ENCODE measurements at regions not wholly inside any gene's neighbourhood (a gene's known extent, or its start where the extent isn't known, plus 50 kb on each side); places are given as distances from the start of the nearest gene placed in this dataset.

DNA sequence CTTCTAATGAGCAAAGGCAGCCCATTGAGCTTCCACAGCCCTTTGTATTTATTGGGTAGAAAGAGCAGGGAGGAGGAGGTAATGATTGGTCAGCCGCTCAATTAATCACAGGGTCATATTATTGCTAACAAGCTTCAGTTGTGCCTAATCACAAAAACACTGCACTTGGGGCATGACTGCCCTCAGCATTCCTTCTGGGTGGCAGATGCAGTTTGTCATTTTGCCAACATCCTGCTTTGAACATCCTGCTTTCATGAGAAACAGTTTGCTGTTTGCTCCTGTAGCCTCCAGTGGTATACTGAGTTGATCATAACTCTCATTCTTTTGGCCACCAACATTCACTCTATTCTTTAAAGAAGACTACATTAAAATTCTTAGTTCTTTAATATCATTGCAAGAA lies 462.9 kb upstream of the MIS18BP1 start:
- TF ChIP-seq, protein P1, sequence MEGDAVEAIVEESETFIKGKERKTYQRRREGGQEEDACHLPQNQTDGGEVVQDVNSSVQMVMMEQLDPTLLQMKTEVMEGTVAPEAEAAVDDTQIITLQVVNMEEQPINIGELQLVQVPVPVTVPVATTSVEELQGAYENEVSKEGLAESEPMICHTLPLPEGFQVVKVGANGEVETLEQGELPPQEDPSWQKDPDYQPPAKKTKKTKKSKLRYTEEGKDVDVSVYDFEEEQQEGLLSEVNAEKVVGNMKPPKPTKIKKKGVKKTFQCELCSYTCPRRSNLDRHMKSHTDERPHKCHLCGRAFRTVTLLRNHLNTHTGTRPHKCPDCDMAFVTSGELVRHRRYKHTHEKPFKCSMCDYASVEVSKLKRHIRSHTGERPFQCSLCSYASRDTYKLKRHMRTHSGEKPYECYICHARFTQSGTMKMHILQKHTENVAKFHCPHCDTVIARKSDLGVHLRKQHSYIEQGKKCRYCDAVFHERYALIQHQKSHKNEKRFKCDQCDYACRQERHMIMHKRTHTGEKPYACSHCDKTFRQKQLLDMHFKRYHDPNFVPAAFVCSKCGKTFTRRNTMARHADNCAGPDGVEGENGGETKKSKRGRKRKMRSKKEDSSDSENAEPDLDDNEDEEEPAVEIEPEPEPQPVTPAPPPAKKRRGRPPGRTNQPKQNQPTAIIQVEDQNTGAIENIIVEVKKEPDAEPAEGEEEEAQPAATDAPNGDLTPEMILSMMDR (IDR thresholded peaks at IDR 0.05; ENCODE audit: extremely low read depth, insufficient read depth, missing control alignments): no peak
- DNase-seq (ENCODE audit: low spot score): no peak
- in situ Hi-C loops (cut with MboI; ENCODE audit: low pct_unique_long_range_greater_than_20kb, low sequenced_read_pairs, unreplicated experiment): no loop called here

DNA sequence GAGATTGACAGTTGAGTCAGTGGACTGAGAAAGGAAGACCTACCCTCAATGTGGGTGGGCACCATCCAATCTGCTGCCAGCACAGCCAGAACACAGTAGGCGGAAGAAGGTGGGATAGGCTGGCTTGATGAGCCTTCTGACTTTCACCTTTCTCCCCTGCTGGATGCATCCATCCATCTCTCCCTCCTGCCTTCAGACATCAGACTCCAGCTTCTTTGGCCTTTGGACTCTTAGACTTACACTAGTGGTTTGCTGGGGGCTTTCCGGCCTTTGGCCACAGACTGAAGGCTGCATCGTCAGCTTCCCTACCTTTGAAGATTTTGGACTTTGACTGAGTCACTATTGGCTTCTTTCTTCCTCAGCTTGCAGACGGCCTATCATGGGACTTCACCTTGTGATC lies 456.5 kb upstream of the MIS18BP1 start:
- in situ Hi-C loops (cut with MboI; ENCODE audit: low pct_unique_long_range_greater_than_20kb, low sequenced_read_pairs, unreplicated experiment): no loop called here
- TF ChIP-seq, protein P1 (IDR thresholded peaks at IDR 0.05; ENCODE audit: extremely low read depth, insufficient read depth, missing control alignments): no peak
- DNase-seq (ENCODE audit: low spot score): no peak

DNA sequence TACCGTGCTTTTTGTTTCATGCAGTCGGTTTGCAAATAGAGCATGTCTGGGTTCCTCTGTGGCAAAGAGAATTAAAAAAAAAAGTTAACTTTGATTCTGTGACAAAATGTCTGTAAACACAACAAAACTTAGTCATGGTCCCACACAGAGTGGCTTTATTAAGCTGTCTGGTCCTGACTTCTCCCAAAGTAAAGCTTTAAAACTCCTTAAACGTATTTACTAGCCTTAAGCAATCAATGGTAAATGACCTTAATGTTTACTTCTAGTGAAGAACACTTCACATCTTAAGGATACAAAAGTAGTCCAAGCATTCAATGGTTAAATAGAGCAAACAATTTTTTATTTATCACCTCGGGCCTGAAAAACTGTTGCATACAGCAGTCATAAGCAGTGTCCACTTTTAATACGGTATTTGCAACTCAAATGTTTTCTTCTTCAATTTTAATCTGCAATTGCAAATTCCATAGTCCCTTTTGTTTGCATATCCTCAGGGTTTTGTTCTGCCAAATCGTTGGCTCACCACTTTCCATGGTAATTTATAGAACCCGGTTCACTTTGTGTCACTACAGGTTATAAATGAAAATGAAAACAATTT lies 453.0 kb upstream of the MIS18BP1 start:
- DNase-seq (ENCODE audit: low spot score): no peak
- TF ChIP-seq, protein P1 (IDR thresholded peaks at IDR 0.05; ENCODE audit: extremely low read depth, insufficient read depth, missing control alignments): no peak
- in situ Hi-C loops (cut with MboI; ENCODE audit: low pct_unique_long_range_greater_than_20kb, low sequenced_read_pairs, unreplicated experiment): no loop called here

DNA sequence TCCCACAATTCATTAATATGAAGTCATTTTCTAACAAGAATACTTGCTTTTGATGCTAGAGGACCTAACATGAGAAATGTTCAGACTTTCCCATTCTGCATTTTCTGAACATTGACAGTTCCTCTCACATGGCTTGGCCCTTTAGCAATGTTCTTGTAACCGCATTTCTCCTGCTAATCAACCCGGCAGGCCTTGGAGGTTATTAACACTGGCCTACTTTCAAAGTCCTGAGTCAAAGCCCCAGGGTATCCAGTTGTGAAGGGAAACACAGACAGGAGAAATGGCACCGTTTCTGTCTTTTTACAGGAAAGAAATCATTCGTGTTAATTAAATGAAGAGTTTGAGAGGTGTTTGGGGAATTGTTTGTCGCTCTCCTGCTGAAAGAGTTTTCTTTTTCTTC lies 446.5 kb upstream of the MIS18BP1 start:
- in situ Hi-C loops (cut with MboI; ENCODE audit: low pct_unique_long_range_greater_than_20kb, low sequenced_read_pairs, unreplicated experiment): no loop called here
- TF ChIP-seq, protein P1 (IDR thresholded peaks at IDR 0.05; ENCODE audit: extremely low read depth, insufficient read depth, missing control alignments): no peak
- DNase-seq (ENCODE audit: low spot score): no peak

DNA sequence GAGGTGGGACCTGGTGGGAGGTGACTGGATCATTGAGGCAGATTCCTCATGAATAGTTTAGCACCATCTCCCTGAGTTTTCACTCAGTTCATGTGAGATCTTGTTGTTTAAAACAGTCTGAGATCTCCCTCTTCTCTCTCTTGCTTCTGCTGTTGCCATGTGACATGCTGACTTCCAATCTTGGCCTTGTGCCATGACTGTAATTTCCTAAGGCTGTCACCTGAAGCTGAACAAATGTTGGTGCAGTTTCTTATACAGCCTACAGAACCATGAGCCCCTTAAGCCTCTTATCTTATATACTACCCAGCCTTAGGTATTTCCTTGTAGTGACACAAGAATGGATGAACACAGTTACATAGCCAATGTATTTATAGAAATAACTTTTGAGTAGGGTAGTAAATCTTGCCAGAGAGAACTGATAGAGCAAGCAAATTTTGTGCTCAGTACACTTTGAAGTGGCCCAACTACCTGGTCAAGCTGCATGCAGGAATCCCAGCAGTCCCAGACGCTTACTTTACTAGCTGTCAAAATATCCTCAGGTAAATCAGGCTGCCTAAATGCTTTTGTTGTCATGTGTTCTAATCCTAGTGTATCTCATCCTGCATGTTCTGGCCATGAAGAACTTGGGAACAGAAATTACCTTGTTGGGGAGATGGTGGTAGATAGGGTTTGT lies 445.6 kb upstream of the MIS18BP1 start:
- no peak for DNase-seq (ENCODE audit: low spot score)
- TF ChIP-seq, protein P1 (IDR thresholded peaks at IDR 0.05; ENCODE audit: extremely low read depth, insufficient read depth, missing control alignments): no peak
- in situ Hi-C loops (cut with MboI; ENCODE audit: low pct_unique_long_range_greater_than_20kb, low sequenced_read_pairs, unreplicated experiment): no loop called here

DNA sequence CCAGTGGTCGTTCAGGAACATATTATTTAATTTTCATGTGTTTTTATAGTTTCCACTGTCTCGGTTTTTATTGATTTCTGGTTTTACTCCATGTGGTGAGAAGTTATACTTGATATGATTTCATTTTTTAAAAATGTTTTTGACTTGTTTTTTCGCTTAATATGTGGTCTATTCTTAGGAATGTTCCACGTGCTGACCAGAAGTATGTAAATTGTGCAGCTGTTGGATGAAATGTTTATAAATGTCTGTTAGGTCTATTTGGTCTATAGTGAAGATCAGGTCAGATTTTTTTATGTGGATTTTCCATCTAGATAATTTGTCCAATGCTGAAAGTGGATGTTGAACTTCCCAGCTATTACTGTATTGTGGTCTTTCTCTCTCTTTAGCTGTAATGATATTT lies 433.8 kb upstream of the MIS18BP1 start:
- in situ Hi-C loops (cut with MboI; ENCODE audit: low pct_unique_long_range_greater_than_20kb, low sequenced_read_pairs, unreplicated experiment): no loop called here
- TF ChIP-seq, protein P1 (IDR thresholded peaks at IDR 0.05; ENCODE audit: extremely low read depth, insufficient read depth, missing control alignments): no peak
- no peak for DNase-seq (ENCODE audit: low spot score)
